Immature natural killer cell (primary cell): ENCODE measurements at regions not wholly inside any gene's neighbourhood (a gene's known extent, or its start where the extent isn't known, plus 50 kb on each side); places are given as distances from the start of the nearest gene placed in this dataset.

Experiments
- DNase-seq, 3 donors: peaks; one replicate each; pipeline ENCODE4 v3.0.0; 2022; ENCODE audit warnings: mixed read lengths in 1 of 3
- H3K27ac Mint-ChIP-seq, 6 donors: one replicate each; pipeline ENCODE4 v1.8.0; 2020; ENCODE audit warnings: mixed read lengths in 6 of 6, mild to moderate bottlenecking in 5 of 6, inconsistent platforms in 4 of 6, moderate library complexity in 3 of 6
- H3K27me3 Mint-ChIP-seq, 3 donors: one replicate each; pipeline ENCODE4 v1.8.0; 2020 to 2021; ENCODE audit warnings: low read depth in 3 of 3, mild to moderate bottlenecking in 3 of 3, mixed read lengths in 3 of 3, moderate library complexity in 3 of 3, inconsistent platforms in 1 of 3
- H3K36me3 Mint-ChIP-seq, 3 donors: one replicate each; pipeline ENCODE4 v1.8.0; 2020; ENCODE audit warnings: mixed read lengths in 3 of 3, inconsistent platforms in 2 of 3, mild to moderate bottlenecking in 2 of 3
- H3K4me1 Mint-ChIP-seq, 2 donors: one replicate each; pipeline ENCODE4 v1.8.0; 2020; ENCODE audit warnings: inconsistent platforms in 2 of 2, mild to moderate bottlenecking in 2 of 2, mixed read lengths in 2 of 2, moderate library complexity in 1 of 2
- H3K4me3 Mint-ChIP-seq, 5 donors: one replicate each; pipeline ENCODE4 v1.8.0; 2020; ENCODE audit warnings: mild to moderate bottlenecking in 5 of 5, mixed read lengths in 5 of 5, inconsistent platforms in 3 of 5, moderate library complexity in 3 of 5
- H3K9me3 Mint-ChIP-seq, 6 donors: one replicate each; pipeline ENCODE4 v1.8.0; 2020; ENCODE audit warnings: mild to moderate bottlenecking in 6 of 6, mixed read lengths in 6 of 6, inconsistent platforms in 4 of 6, moderate library complexity in 3 of 6

- H3K36me3 Mint-ChIP-seq = peaks cover 0 to 2% (median 0%) of the 10 kb centered on the region in 3 donors
- H3K9me3 Mint-ChIP-seq = peaks cover 2 to 20% (median 12%) of the 10 kb centered on the region in 6 donors
- peaks cover 2 to 8% (median 6%) of the 10 kb centered on the region in 3 donors for H3K27me3 Mint-ChIP-seq
- H3K27ac Mint-ChIP-seq = no peak overlapping the region
- no peak overlapping the region for H3K4me3 Mint-ChIP-seq
- DNase-seq = no peak
- H3K4me1 Mint-ChIP-seq = no peaks in the 10 kb centered on the region
Measured at GRCh38 chr2:160842286-160842685, 317.9 kb upstream of the TANK start.

GRCh38 chr2:160859096-160859495, 301.1 kb upstream of the TANK start:
- Mint-ChIP-seq H3K4me1 (peaks cover 0 to 5% of the 10 kb centered on the region in 2 donors), H3K4me3 (no peak overlapping the region), H3K36me3 (no peaks in the 10 kb centered on the region), H3K9me3 (no peaks in the 10 kb centered on the region), H3K27me3 (peaks cover 0 to 2% (median 0%) of the 10 kb centered on the region in 3 donors), H3K27ac (no peak overlapping the region)
- DNase-seq = no peak

- Mint-ChIP-seq H3K4me3 (no peak overlapping the region), H3K27me3 (peaks cover 0 to 2% (median 0%) of the 10 kb centered on the region in 3 donors), H3K36me3 (no peaks in the 10 kb centered on the region), H3K4me1 (peaks cover 0 to 5% of the 10 kb centered on the region in 2 donors), H3K9me3 (no peaks in the 10 kb centered on the region), H3K27ac (no peak overlapping the region)
- DNase-seq = no peak
Measured at GRCh38 chr2:160862226-160862625, 298.0 kb upstream of the TANK start.

GRCh38 chr2:160868891-160869290, 291.3 kb upstream of the TANK start:
- Mint-ChIP-seq H3K27ac (no peak overlapping the region), H3K27me3 (peaks cover 0 to 8% (median 2%) of the 10 kb centered on the region in 3 donors), H3K4me1 (no peaks in the 10 kb centered on the region), H3K4me3 (no peak overlapping the region), H3K9me3 (peaks cover 0 to 2% (median 0%) of the 10 kb centered on the region in 6 donors), H3K36me3 (no peaks in the 10 kb centered on the region)
- DNase-seq = no peak

- Mint-ChIP-seq H3K27me3 (peaks cover 0 to 8% (median 2%) of the 10 kb centered on the region in 3 donors), H3K27ac (no peak overlapping the region), H3K4me1 (no peaks in the 10 kb centered on the region), H3K9me3 (peaks cover 0 to 2% (median 0%) of the 10 kb centered on the region in 6 donors), H3K4me3 (no peak overlapping the region), H3K36me3 (no peaks in the 10 kb centered on the region)
- no peak for DNase-seq
Measured at GRCh38 chr2:160869411-160869810, 290.8 kb upstream of the TANK start.

GRCh38 chr2:160870729-160871465, 289.3 kb upstream of the TANK start:
- DNase-seq = no peak
- Mint-ChIP-seq H3K4me3 (no peak overlapping the region), H3K36me3 (no peaks in the 10 kb centered on the region), H3K9me3 (peaks cover 0 to 2% (median 0%) of the 10 kb centered on the region in 6 donors), H3K4me1 (no peaks in the 10 kb centered on the region), H3K27ac (no peak overlapping the region), H3K27me3 (peaks cover 0 to 8% (median 2%) of the 10 kb centered on the region in 3 donors)

- H3K9me3 Mint-ChIP-seq = peaks cover 0 to 2% (median 0%) of the 10 kb centered on the region in 6 donors
- no peak for DNase-seq
- H3K27ac Mint-ChIP-seq = no peak overlapping the region
- H3K36me3 Mint-ChIP-seq = no peaks in the 10 kb centered on the region
- H3K27me3 Mint-ChIP-seq = peaks cover 0 to 8% (median 2%) of the 10 kb centered on the region in 3 donors
- H3K4me3 Mint-ChIP-seq = no peak overlapping the region
- no peaks in the 10 kb centered on the region for H3K4me1 Mint-ChIP-seq
Measured at GRCh38 chr2:160871953-160872352, 288.3 kb upstream of the TANK start.

- peaks cover 0 to 2% (median under 1%) of the 10 kb centered on the region in 3 donors for H3K27me3 Mint-ChIP-seq
- no peak for DNase-seq
- H3K4me1 Mint-ChIP-seq = no peaks in the 10 kb centered on the region
- H3K36me3 Mint-ChIP-seq = no peaks in the 10 kb centered on the region
- H3K9me3 Mint-ChIP-seq = peaks cover 0 to 2% (median 0%) of the 10 kb centered on the region in 6 donors
- H3K27ac Mint-ChIP-seq = no peak overlapping the region
- no peak overlapping the region for H3K4me3 Mint-ChIP-seq
Measured at GRCh38 chr2:160876029-160876428, 284.2 kb upstream of the TANK start.

- H3K36me3 Mint-ChIP-seq = no peaks in the 10 kb centered on the region
- H3K4me1 Mint-ChIP-seq = no peaks in the 10 kb centered on the region
- H3K4me3 Mint-ChIP-seq = no peak overlapping the region
- H3K9me3 Mint-ChIP-seq = peaks cover 0 to 2% (median 0%) of the 10 kb centered on the region in 6 donors
- peaks cover 0 to 2% (median 0%) of the 10 kb centered on the region in 3 donors for H3K27me3 Mint-ChIP-seq
- no peak for DNase-seq
- no peak overlapping the region for H3K27ac Mint-ChIP-seq
Measured at GRCh38 chr2:160876765-160877164, 283.5 kb upstream of the TANK start.

GRCh38 chr2:160878618-160879017, 281.6 kb upstream of the TANK start:
- Mint-ChIP-seq H3K4me1 (no peaks in the 10 kb centered on the region), H3K27ac (no peak overlapping the region), H3K27me3 (peaks cover 0 to 2% (median 0%) of the 10 kb centered on the region in 3 donors), H3K4me3 (no peak overlapping the region), H3K9me3 (peaks cover 0 to 2% (median 0%) of the 10 kb centered on the region in 6 donors), H3K36me3 (no peaks in the 10 kb centered on the region)
- DNase-seq = no peak

GRCh38 chr2:160882906-160883305, 277.3 kb upstream of the TANK start:
- Mint-ChIP-seq H3K9me3 (peaks cover 0 to 2% (median 0%) of the 10 kb centered on the region in 6 donors), H3K27ac (no peak overlapping the region), H3K4me1 (no peaks in the 10 kb centered on the region), H3K27me3 (peaks cover 0 to 4% (median 0%) of the 10 kb centered on the region in 3 donors), H3K36me3 (no peaks in the 10 kb centered on the region), H3K4me3 (no peak overlapping the region)
- DNase-seq = no peak

GRCh38 chr2:160884056-160884455, 276.2 kb upstream of the TANK start:
- DNase-seq = no peak
- H3K36me3 Mint-ChIP-seq = no peaks in the 10 kb centered on the region
- no peak overlapping the region for H3K27ac Mint-ChIP-seq
- H3K4me3 Mint-ChIP-seq = no peak overlapping the region
- no peaks in the 10 kb centered on the region for H3K4me1 Mint-ChIP-seq
- peaks cover 0 to 4% (median 0%) of the 10 kb centered on the region in 3 donors for H3K27me3 Mint-ChIP-seq
- H3K9me3 Mint-ChIP-seq = no peaks in the 10 kb centered on the region

- no peaks in the 10 kb centered on the region for H3K9me3 Mint-ChIP-seq
- H3K27ac Mint-ChIP-seq = no peak overlapping the region
- H3K4me3 Mint-ChIP-seq = no peak overlapping the region
- DNase-seq = no peak
- H3K36me3 Mint-ChIP-seq = no peaks in the 10 kb centered on the region
- H3K4me1 Mint-ChIP-seq = no peaks in the 10 kb centered on the region
- H3K27me3 Mint-ChIP-seq = no peaks in the 10 kb centered on the region
Measured at GRCh38 chr2:160889439-160890170, 270.6 kb upstream of the TANK start.

- H3K4me3 Mint-ChIP-seq = no peak overlapping the region
- H3K27me3 Mint-ChIP-seq = no peaks in the 10 kb centered on the region
- no peak for DNase-seq
- H3K36me3 Mint-ChIP-seq = no peaks in the 10 kb centered on the region
- H3K27ac Mint-ChIP-seq = no peak overlapping the region
- no peaks in the 10 kb centered on the region for H3K4me1 Mint-ChIP-seq
- no peaks in the 10 kb centered on the region for H3K9me3 Mint-ChIP-seq
Measured at GRCh38 chr2:160890667-160891352, 269.4 kb upstream of the TANK start.
